Islet of Langerhans (tissue), 1 donor: ENCODE measurements at regions not wholly inside any gene's neighbourhood (a gene's known extent, or its start where the extent isn't known, plus 50 kb on each side); places are given as distances from the start of the nearest gene placed in this dataset.

ENCODE experiments used
- FAIRE-seq: peaks from one replicate; lab custom pipeline; 2011; peaks lifted over from hg19 to GRCh38; lab: Jason Lieb, UNC

GRCh38 chr20:51095633-51096521 is 73.0 kb upstream of the KCNG1 start:
- FAIRE-seq: no peak

GRCh38 chr20:51094221-51094620 is 71.3 kb upstream of the KCNG1 start:
- FAIRE-seq: no peak

- FAIRE-seq: no peak
Observed at GRCh38 chr20:51093240-51093763, 70.4 kb upstream of the KCNG1 start.

GRCh38 chr20:51092338-51092737 is 69.4 kb upstream of the KCNG1 start:
- FAIRE-seq: no peak

GRCh38 chr20:51091406-51092195 is 68.7 kb upstream of the KCNG1 start:
- FAIRE-seq: no peak

GRCh38 chr20:51089840-51090239 is 66.9 kb upstream of the KCNG1 start:
- FAIRE-seq: no peak

- FAIRE-seq: no peak
Observed at GRCh38 chr20:51089272-51089781, 66.4 kb upstream of the KCNG1 start.

GRCh38 chr20:51087266-51087665 is 64.4 kb upstream of the KCNG1 start:
- no peak for FAIRE-seq

GRCh38 chr20:51085769-51086168 is 62.9 kb upstream of the KCNG1 start:
- no peak for FAIRE-seq

GRCh38 chr20:51084593-51085377 is 61.9 kb upstream of the KCNG1 start:
- no peak for FAIRE-seq

GRCh38 chr20:51083447-51083846 is 60.5 kb upstream of the KCNG1 start:
- FAIRE-seq: no peak

GRCh38 chr20:51082988-51083387 is 60.1 kb upstream of the KCNG1 start:
- FAIRE-seq: no peak

- no peak for FAIRE-seq
Observed at GRCh38 chr20:51080516-51080915, 57.6 kb upstream of the KCNG1 start.

- FAIRE-seq: no peak
Observed at GRCh38 chr20:51079488-51079887, 56.6 kb upstream of the KCNG1 start.

- no peak for FAIRE-seq
Observed at GRCh38 chr20:51077686-51078060, 54.8 kb upstream of the KCNG1 start.

GRCh38 chr20:51076786-51077685 is 54.1 kb upstream of the KCNG1 start:
- FAIRE-seq: no peak

- no peak for FAIRE-seq
Observed at GRCh38 chr20:51074062-51074461, 51.2 kb upstream of the KCNG1 start.
